Lower leg skin (tissue), 4 donors: ENCODE measurements at regions not wholly inside any gene's neighbourhood (a gene's known extent, or its start where the extent isn't known, plus 50 kb on each side); places are given as distances from the start of the nearest gene placed in this dataset.

Experiments used
- DNase-seq, 2 donors: peaks; one replicate each; pipeline ENCODE4 v3.0.0-alpha.2; 2019; ENCODE audit warnings: low spot score in 2 of 2
- H3K4me3 ChIP-seq: fragments of 200-600 bp; sonication (generic); 2 replicates; pipeline ENCODE4 v1.5.1; 2017; ENCODE audit warnings: mild to moderate bottlenecking, low read depth; ENCODE audit not compliant: poor library complexity, severe bottlenecking
- POLR2A ChIP-seq, 2 donors: fragments of 450-650 bp; IDR thresholded peaks; one replicate each; pipeline ENCODE4 v1.6.1; 2016 to 2017; ENCODE audit warnings: antibody characterized with exemption in 2 of 2, mild to moderate bottlenecking in 1 of 2, moderate library complexity in 1 of 2
- WGBS, 2 donors: methylation state at CpG; one replicate each; pipeline ENCODE4 v1.1.5; 2018; 5-methylcytosine and 5-hydroxymethylcytosine counted together
- intact Hi-C: fragments of 100-400 bp; cut with DNase I; formaldehyde crosslinking; loops from one replicate; pipeline ENCODE4 v1.15.0; 2023; ENCODE audit warnings: low total_unique reads
- TF ChIP-seq, protein P1 (sequence below), 3 donors: fragments of 450-650 bp; IDR thresholded peaks; one replicate each; pipeline ENCODE4 v1.5.1; 2016; ENCODE audit warnings: antibody characterized with exemption in 3 of 3, mild to moderate bottlenecking in 3 of 3, moderate library complexity in 2 of 3

GRCh38 chr2:163302141-163302540 lies 433.7 kb downstream of the FIGN start:
- no peak for DNase-seq
- no peak for TF ChIP-seq POLR2A (IDR thresholded peaks at IDR 0.05)
- TF ChIP-seq, protein P1, sequence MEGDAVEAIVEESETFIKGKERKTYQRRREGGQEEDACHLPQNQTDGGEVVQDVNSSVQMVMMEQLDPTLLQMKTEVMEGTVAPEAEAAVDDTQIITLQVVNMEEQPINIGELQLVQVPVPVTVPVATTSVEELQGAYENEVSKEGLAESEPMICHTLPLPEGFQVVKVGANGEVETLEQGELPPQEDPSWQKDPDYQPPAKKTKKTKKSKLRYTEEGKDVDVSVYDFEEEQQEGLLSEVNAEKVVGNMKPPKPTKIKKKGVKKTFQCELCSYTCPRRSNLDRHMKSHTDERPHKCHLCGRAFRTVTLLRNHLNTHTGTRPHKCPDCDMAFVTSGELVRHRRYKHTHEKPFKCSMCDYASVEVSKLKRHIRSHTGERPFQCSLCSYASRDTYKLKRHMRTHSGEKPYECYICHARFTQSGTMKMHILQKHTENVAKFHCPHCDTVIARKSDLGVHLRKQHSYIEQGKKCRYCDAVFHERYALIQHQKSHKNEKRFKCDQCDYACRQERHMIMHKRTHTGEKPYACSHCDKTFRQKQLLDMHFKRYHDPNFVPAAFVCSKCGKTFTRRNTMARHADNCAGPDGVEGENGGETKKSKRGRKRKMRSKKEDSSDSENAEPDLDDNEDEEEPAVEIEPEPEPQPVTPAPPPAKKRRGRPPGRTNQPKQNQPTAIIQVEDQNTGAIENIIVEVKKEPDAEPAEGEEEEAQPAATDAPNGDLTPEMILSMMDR (IDR thresholded peaks at IDR 0.05): no peak
- 90 to 91% methylated on average over 1 of the region's 1 CpG for WGBS, 2 donors
- H3K4me3 ChIP-seq: no peak overlapping the region
- intact Hi-C loops: no loop called here

DNA sequence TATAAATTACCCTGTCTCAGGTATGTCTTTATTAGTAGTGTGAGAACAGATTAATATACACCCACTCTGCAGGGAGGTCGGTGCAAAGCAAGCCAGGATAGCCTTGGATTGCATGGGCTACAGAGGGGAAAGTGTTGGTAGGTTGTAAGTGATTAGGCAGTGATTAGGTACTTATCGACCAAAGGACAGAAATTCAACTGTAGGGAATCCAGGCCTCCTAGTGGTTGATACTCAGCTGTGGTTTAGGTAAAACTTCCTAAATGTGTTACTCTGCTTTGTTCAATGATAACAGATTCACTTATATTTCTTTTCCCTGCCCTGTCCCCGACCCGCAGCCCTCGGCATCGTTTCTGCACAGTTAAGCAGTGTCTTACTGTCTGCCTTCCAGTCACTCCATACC lies 444.0 kb downstream of the FIGN start:
- intact Hi-C loops: no loop called here
- TF ChIP-seq POLR2A (IDR thresholded peaks at IDR 0.05): no peak
- TF ChIP-seq, protein P1 (IDR thresholded peaks at IDR 0.05): no peak
- H3K4me3 ChIP-seq: no peak overlapping the region
- DNase-seq: no peak
- 90 to 91% methylated on average over 6 of the region's 6 CpGs for WGBS, 2 donors

DNA sequence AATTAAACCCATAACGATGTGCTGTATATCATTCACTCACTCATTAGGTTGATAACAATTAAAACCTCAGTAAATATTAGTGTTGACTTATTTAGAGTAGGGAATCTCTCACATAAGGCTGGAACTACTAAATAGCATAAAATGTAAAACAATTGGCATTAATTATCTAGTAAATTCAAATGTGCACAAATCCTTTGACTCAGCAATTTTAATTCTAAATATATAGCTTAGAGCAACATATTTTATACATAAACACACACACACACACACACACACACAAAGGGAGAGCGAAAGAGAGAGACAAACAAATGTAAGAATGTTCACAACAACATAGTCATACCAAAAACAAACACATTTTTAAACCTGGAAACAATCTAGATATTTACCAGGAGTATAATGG lies 443.1 kb upstream of the KCNH7 start:
- DNase-seq: no peak
- no peak overlapping the region for H3K4me3 ChIP-seq
- WGBS, 2 donors: 77 to 82% methylated on average over 2 of the region's 2 CpGs
- intact Hi-C loops: no loop called here
- TF ChIP-seq POLR2A (IDR thresholded peaks at IDR 0.05): no peak
- TF ChIP-seq, protein P1 (IDR thresholded peaks at IDR 0.05): no peak

DNA sequence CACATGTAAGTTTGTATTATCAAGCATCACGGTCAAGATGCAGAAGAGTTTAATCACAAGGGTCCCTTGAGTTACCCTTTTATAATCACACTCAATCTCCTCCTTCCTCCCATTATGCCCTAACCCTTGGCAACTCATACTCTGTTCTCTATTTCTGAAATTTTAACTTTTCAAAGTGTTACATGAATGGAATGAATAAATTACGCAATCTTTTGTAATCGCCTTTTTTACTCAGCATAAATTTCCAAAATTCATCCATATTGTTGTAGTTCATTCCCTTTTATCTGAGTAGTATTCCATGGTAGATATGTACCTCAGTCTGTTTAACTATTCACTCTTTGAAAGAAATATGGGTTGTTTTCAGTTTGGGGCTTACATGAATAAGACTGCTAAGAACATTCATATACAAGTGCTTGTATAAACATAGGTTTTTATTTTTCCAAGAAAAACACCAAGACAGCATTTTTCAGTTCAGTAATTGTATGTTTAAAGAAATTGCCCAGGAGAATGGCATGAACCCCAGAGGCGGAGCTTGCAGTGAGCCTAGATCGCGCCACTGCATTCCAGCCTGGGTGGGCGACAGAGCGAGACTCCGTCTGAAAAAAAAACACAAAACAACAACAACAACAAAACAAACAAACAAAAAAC lies 430.9 kb upstream of the KCNH7 start:
- WGBS, 2 donors: 89% methylated on average over 9 of the region's 9 CpGs
- intact Hi-C loops: no loop called here
- TF ChIP-seq POLR2A (IDR thresholded peaks at IDR 0.05): no peak
- TF ChIP-seq, protein P1 (IDR thresholded peaks at IDR 0.05): no peak
- no peak for DNase-seq
- H3K4me3 ChIP-seq: no peak overlapping the region

- no peak for DNase-seq
- H3K4me3 ChIP-seq: no peak overlapping the region
- intact Hi-C loops: no loop called here
- WGBS, 2 donors: 28 to 38% methylated on average over 1 of the region's 1 CpG
- TF ChIP-seq POLR2A (IDR thresholded peaks at IDR 0.05): no peak
- TF ChIP-seq, protein P1 (IDR thresholded peaks at IDR 0.05): no peak
Observed at GRCh38 chr2:163266772-163267171, 428.2 kb upstream of the KCNH7 start.

DNA sequence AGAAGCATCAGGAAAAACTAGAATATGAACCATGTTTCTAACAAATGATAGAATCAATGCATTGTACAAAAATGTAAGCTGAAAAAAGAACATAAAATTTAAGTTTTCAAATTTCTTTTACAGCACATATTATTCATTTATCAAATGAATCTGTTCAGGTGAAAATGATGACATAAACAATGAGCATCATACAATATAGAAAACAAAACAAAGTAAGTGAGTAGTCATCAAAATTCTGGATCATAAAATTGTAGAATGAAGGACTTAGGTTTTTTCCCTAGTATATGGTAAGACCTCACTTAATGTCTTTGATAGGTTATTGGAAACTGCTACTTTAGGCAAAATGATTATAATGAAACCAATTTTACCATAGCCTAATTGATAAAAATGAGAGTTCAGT lies 427.0 kb upstream of the KCNH7 start:
- H3K4me3 ChIP-seq: no peak overlapping the region
- no peak for TF ChIP-seq POLR2A (IDR thresholded peaks at IDR 0.05)
- TF ChIP-seq, protein P1 (IDR thresholded peaks at IDR 0.05): no peak
- DNase-seq: no peak
- intact Hi-C loops: no loop called here
